Stimulated activated naive CD8-positive, alpha-beta T cell treated with anti-CD3 and anti-CD28 coated beads, Interleukin-15, Interleukin-2, amounts not matched to agents 100 ng/mL and 50 ng/mL, for 24 hours (primary cell): ENCODE measurements at regions not wholly inside any gene's neighbourhood (a gene's known extent, or its start where the extent isn't known, plus 50 kb on each side); places are given as distances from the start of the nearest gene placed in this dataset.

Experiments used
- H3K27ac Mint-ChIP-seq: one replicate; pipeline ENCODE4 v1.8.0; 2021; ENCODE audit warnings: mild to moderate bottlenecking, mixed read lengths
- H3K27me3 Mint-ChIP-seq: one replicate; pipeline ENCODE4 v1.8.0; 2021; ENCODE audit warnings: mixed read lengths
- H3K36me3 Mint-ChIP-seq: one replicate; pipeline ENCODE4 v1.8.0; 2021; ENCODE audit warnings: low read depth, mixed read lengths
- H3K4me1 Mint-ChIP-seq: one replicate; pipeline ENCODE4 v1.8.0; 2021; ENCODE audit warnings: low read depth, mixed read lengths
- H3K4me3 Mint-ChIP-seq: one replicate; pipeline ENCODE4 v1.8.0; 2021; ENCODE audit warnings: mild to moderate bottlenecking, mixed read lengths
- H3K9me3 Mint-ChIP-seq: one replicate; pipeline ENCODE4 v1.8.0; 2021; ENCODE audit warnings: mixed read lengths

DNA sequence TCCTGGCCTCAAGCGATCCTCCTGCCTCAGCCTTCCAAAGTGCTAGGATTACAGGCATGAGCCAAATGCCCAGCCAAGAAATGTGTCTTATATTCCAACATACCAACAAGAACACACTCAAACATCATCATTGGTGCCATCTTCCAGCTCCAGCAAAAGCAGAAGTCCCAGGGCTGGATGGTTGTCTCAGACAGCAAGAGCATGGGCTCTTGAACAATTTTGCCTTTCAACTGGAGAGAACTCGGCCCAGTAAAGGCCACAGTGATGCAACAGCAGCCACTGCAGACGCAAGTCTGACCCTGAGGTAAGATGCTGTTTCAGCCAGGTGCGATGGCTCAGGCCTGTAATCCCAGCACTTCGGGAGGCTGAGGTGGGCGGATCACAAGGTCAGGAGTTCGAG, 52.8 kb upstream of the NFE2L3 start:
- Mint-ChIP-seq H3K27me3 (no peaks in the 10 kb centered on the region), H3K36me3 (no peaks in the 10 kb centered on the region), H3K9me3 (no peaks in the 10 kb centered on the region), H3K27ac (no peak overlapping the region), H3K4me1 (peaks cover 51% of the 10 kb centered on the region), H3K4me3 (no peak overlapping the region)

DNA sequence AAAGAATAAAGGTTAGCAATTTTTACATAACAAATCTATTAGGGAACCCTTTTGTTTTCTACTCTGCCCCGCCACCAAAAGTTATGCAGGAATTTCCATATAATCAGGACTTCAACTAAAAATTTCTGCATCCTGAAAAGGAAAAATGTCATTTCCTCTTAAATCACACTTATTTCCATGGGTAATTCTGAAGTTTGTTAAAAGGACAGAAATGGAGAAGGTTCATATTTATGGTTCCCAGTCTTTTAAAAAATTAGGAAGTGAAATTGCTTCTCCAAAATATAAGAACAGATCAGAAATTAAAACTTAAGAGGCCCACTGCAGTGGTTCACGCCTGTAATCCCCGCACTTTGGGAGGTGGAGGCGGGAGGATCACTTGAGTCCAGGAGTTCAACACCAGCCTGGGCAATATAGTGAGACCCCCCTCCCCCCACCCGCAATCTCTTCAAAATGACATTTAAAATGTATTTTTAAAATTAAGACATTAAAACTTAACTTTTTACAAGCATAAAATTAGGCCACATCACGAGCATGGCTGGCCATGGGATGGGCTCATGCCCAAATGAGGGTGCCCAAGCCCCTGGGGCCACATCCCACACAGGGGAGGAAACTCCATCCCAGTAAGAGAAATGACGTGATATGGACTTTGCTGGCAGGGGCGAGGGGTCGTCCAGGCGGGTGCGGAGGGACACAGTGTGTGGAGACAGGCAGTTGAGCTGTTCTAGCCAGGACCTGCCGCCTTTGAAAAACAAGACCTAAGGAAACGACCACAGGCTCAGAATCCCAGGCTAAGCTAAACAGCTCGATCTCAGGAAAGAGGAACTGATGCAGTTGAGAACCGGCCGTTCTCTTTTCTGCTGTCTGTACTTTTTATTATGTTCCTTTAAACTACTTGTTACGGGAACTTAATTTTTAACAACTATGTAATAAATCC, 51.3 kb upstream of the NFE2L3 start:
- H3K27ac Mint-ChIP-seq = no peak overlapping the region

DNA sequence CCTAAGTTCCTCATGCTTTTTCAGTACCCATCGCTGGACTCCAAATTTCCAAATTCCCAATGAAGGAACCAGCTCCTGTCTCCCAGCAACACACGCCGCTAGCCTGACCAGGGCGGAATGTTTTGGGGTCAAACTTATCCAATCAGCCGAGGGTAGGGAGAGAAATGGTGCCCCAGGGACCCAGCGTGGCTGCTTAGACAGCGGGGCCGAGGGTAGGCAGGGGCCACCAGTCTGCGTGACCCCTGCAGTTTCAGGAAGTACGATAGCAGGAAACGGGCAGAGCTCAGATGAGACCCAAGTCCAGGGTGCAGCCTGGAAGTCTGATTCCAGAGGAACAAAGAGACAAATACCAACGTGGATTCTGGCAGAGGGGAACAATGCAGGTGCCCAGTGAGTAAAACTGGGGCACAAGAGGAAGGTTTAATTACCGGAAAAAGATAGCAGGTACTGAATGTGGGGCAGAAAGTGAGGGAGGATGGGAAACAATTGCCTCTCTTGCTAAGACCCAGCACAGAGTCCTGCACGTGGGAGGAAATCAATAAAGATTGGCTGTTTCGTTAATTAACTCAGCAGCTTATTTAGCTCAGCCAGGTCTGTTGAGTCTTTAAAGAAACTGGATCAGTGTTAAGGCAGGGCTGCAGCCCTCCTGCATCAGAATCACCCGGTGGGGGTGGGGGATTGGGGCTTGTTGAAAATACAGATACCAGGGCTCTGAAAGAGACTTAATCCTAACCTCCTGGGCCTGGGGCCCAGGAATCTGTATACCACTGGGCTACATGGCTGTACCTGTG, 50.4 kb upstream of the NFE2L3 start:
- Mint-ChIP-seq H3K27ac (peak overlapping the region; percentile 91), H3K27me3 (no peaks in the 10 kb centered on the region), H3K9me3 (no peaks in the 10 kb centered on the region), H3K4me1 (peaks cover 44% of the 10 kb centered on the region), H3K36me3 (no peaks in the 10 kb centered on the region), H3K4me3 (peak overlapping the region; percentile 85)

More for the DNA sequence above, 51.3 kb upstream of the NFE2L3 start:
- no peaks in the 10 kb centered on the region for H3K9me3 Mint-ChIP-seq
- H3K4me1 Mint-ChIP-seq = peaks cover 46% of the 10 kb centered on the region
- peak overlapping the region; percentile 85 for H3K4me3 Mint-ChIP-seq
- H3K36me3 Mint-ChIP-seq = no peaks in the 10 kb centered on the region
- no peaks in the 10 kb centered on the region for H3K27me3 Mint-ChIP-seq

DNA sequence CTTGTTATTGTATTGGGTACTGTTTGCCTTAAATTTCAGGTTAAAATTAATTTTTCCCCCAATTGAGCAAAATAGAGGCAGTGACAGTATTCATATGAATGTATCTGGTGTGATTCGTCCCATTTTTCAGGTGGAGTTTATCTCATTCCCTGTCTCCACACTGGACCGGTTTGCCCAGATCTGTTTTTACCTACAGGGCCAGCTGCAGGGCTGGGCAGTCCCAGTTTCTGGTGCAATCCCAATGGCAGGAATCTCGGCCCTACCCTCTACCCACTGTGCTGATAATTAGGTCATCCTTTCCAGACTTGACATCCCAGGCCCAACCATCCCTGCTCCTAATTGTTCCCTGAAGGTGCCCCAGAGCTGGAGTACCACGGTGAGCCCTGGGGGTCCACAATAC, 49.8 kb upstream of the NFE2L3 start:
- H3K27me3 Mint-ChIP-seq = no peaks in the 10 kb centered on the region
- H3K4me1 Mint-ChIP-seq = peaks cover 37% of the 10 kb centered on the region
- peak overlapping the region; percentile 65 for H3K27ac Mint-ChIP-seq
- H3K4me3 Mint-ChIP-seq = peak overlapping the region; percentile 85
- no peaks in the 10 kb centered on the region for H3K9me3 Mint-ChIP-seq
- H3K36me3 Mint-ChIP-seq = no peaks in the 10 kb centered on the region
